CD4-positive, alpha-beta T cell treated with Interleukin-21 for 1 hour (primary cell): ENCODE measurements at regions not wholly inside any gene's neighbourhood (a gene's known extent, or its start where the extent isn't known, plus 50 kb on each side); places are given as distances from the start of the nearest gene placed in this dataset.
"Not testable (repeated sequence)": the region's sequence is repeated elsewhere in the genome, so short reads cannot be mapped to it uniquely, and the experiment has no call there.

Source experiments
- DNase-seq: peaks from one replicate; pipeline ENCODE4 v3.0.0-alpha.2; 2020

DNA sequence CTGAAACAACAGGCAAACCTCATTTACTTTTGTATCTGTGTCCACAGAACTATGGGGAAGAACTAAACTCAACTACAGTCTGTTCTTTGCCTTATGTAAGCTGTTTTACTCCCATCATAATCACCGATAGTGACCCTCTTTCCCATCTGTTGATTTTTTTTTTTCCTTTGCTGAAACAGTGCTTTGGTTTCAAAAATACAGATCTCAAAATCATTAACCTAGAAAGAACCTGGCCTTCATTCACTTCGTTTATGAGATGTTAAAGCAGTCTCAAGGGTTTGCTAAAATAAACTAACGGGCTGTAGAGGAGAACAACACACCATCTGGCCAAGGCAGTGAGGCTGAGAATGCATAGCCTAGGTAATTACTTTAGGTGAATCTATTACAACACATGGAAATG, 706.6 kb upstream of the ZNF608 start:
- no peak for DNase-seq

GRCh38 chr5:125455041-125455440, 708.6 kb upstream of the ZNF608 start:
- no peak for DNase-seq

DNA sequence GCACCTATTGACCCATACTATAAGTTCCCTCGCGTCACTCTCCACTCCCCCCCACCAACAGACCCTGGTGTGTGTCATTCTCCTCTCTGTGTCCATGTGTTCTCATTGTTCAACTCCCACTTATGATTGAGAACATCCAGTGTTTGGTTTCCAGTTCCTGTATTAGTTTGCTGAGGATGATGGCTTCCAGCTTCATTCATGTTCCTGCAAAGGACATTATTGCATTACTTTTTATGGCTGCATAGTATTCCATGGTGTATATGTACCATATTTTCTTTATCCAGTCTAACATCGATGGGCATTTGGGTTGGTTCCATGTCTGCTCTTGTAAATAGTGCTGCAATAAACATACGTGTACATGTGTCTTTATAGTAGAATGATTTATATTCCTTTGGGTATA, 709.6 kb upstream of the ZNF608 start:
- not testable (repeated sequence) for DNase-seq

DNA sequence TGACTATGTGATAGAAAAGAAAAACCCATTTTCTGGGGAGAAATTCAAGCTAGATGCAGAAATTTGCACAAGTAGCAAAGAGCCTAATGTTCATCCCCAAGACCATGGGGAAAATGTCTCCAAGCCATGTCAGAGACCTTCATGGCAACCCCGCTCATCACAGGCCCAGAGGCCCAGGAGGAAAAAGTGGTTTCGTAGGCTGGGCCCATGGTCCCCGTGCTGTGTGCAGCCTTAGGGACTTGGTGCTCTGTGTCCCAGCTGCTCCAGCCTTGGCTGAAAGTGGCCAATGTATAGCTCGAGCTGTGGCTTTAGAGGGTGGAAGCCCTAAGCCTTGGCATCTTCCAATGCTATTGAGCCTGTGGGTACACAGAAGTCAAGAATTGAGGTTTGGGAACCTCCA, 711.2 kb upstream of the ZNF608 start:
- no peak for DNase-seq

GRCh38 chr5:125458949-125459348, 712.5 kb upstream of the ZNF608 start:
- not testable (repeated sequence) for DNase-seq

- no peak for DNase-seq
Measured at GRCh38 chr5:125461641-125462072, 715.2 kb upstream of the ZNF608 start.

- DNase-seq = no peak
Measured at GRCh38 chr5:125463466-125464092, 717.1 kb upstream of the ZNF608 start.

DNA sequence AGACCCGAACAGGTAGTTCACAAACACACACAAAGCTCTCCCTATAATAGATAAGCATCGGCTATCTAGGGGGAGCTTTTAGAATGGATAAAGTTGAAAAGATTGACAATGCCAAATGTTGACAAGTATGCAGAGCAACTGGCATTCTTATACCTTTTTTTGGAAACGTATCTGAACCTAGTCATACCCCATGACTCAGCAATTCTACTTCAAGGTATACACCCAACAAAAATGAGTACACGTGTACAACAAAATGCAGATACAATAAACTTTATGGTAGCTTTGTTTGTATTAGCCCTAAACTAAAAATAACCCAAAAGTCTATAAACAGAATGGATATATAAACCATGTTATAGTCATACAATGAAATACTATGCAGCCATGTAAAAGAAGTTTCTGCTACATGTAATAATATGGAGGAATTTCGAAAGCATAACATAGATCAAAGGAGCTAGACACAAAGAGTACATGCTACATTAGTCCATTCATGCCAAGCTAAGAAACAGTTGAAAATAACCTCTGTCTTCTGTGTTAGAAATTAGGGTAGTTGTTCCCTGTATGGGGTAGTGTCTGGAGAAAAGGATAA, 718.5 kb upstream of the ZNF608 start:
- DNase-seq = no peak

GRCh38 chr5:125465703-125466102, 719.3 kb upstream of the ZNF608 start:
- DNase-seq = no peak

- DNase-seq = no peak
Measured at GRCh38 chr5:125467222-125467621, 720.8 kb upstream of the ZNF608 start.

GRCh38 chr5:125470280-125470902, 724.0 kb upstream of the ZNF608 start:
- no peak for DNase-seq

GRCh38 chr5:125476901-125477585, 730.6 kb upstream of the ZNF608 start:
- no peak for DNase-seq

GRCh38 chr5:125477586-125477975, 731.1 kb upstream of the ZNF608 start:
- DNase-seq = no peak

DNA sequence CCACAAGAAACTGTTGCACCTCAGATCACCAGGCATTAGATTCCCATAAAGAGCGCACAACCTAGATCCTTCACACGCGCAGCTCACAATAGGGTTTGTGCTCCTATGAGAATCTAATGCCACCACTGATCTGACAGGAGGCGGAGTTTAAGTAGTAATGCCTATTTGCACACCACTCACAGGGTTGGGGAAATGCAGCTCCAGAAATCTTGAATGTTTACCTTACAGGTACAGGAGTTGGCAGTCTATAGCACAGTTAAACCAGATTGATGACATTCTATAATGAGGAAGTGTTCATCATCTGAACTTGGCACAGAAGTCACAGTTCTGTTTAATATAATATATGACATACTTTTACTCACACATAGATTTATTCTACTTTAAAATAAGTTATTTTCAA, 732.2 kb upstream of the ZNF608 start:
- no peak for DNase-seq

DNA sequence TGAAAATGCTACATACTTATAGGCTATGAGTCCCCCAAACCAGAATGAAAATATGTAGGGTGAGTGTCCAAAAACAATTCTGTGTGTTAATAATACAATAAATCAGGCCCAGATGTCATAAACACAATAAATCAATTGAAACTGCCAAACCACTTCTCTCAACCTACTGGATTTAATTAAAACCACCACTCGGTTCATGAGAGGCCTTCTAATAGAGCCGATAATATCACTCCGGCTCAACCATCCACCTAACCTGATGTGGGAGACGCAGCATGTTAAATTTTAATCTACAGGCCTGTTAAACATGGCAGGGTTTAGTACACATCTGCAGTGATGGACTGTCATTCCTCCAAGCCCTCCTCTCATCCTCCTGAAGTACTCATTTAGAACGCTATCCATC, 734.5 kb upstream of the ZNF608 start:
- no peak for DNase-seq

GRCh38 chr5:125481506-125482465, 735.3 kb upstream of the ZNF608 start:
- DNase-seq = no peak

- no peak for DNase-seq
Measured at GRCh38 chr5:125483609-125484008, 737.2 kb upstream of the ZNF608 start.

- no peak for DNase-seq
Measured at GRCh38 chr5:125484272-125484741, 737.9 kb upstream of the ZNF608 start.

- no peak for DNase-seq
Measured at GRCh38 chr5:125484742-125485641, 738.6 kb upstream of the ZNF608 start.

- no peak for DNase-seq
Measured at GRCh38 chr5:125485771-125486170, 739.3 kb upstream of the ZNF608 start.

GRCh38 chr5:125486634-125487033, 740.2 kb upstream of the ZNF608 start:
- no peak for DNase-seq

- no peak for DNase-seq
Measured at GRCh38 chr5:125487231-125487630, 740.8 kb upstream of the ZNF608 start.
